Adrenal gland (tissue), 5 donors: ENCODE measurements at regions not wholly inside any gene's neighbourhood (a gene's known extent, or its start where the extent isn't known, plus 50 kb on each side); places are given as distances from the start of the nearest gene placed in this dataset.

Experiments
- CTCF ChIP-seq, 6 experiments: fragments of 450-650 bp in 4 of 6; fragments of 200-600 bp in 2 of 6; sonication (generic) in 1 of 6; IDR thresholded peaks; 1 replicate in 5 of 6; 2 replicates in 1 of 6; pipeline versions ENCODE4 v1.5.1 to v1.8.0; 2016 to 2021; ENCODE audit warnings: antibody characterized with exemption in 6 of 6, mild to moderate bottlenecking in 2 of 6, moderate library complexity in 1 of 6
- POLR2A ChIP-seq, 2 donors: fragments of 450-650 bp; IDR thresholded peaks; one replicate each; pipeline ENCODE4 v1.6.1; 2017; ENCODE audit warnings: antibody characterized with exemption in 2 of 2, mild to moderate bottlenecking in 2 of 2, moderate library complexity in 1 of 2
- donor health status: DM: no; HTN: no; CAD: no.

- TF ChIP-seq CTCF (IDR thresholded peaks at IDR 0.05): no peak
- TF ChIP-seq POLR2A (IDR thresholded peaks at IDR 0.05): no peak
Measured at GRCh38 chr9:116095403-116095802, 58.2 kb upstream of the PAPPA start.
